Tibial nerve (tissue), 4 donors: ENCODE measurements at regions not wholly inside any gene's neighbourhood (a gene's known extent, or its start where the extent isn't known, plus 50 kb on each side); places are given as distances from the start of the nearest gene placed in this dataset.

ENCODE experiments used
- EP300 ChIP-seq, 2 donors: sonication (generic); formaldehyde crosslinking; IDR thresholded peaks; one replicate each; pipeline ENCODE4 v1.6.1; 2017; ENCODE audit warnings: antibody characterized with exemption in 2 of 2, mild to moderate bottlenecking in 1 of 2
- TF ChIP-seq, protein P1 (sequence below), 5 experiments: fragments of 200-600 bp in 3 of 5; fragments of 450-650 bp in 2 of 5; sonication (generic) in 3 of 5; IDR thresholded peaks; one replicate each; pipeline ENCODE4 v1.5.1; 2016 to 2019; ENCODE audit warnings: antibody characterized with exemption in 5 of 5, mild to moderate bottlenecking in 3 of 5, moderate library complexity in 2 of 5

DNA sequence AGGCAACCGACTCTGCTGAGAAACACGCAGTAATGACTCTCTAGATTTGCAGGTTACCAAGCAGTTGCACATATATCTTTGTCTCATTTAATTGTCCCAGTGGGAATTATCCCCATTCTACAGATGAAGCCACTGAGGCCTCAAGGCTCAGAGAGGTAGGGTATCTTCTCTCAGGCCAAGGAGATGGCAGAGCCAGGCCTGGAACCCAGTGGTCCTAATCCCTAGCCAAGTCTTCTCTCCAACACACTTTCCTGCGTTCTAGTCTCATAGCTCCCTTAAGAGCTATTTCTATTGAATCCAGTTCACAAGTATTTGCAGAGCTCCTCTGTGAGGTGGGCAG is 181.3 kb upstream of the BCOR start:
- TF ChIP-seq EP300 (IDR thresholded peaks at IDR 0.05): no peak
- TF ChIP-seq, protein P1, sequence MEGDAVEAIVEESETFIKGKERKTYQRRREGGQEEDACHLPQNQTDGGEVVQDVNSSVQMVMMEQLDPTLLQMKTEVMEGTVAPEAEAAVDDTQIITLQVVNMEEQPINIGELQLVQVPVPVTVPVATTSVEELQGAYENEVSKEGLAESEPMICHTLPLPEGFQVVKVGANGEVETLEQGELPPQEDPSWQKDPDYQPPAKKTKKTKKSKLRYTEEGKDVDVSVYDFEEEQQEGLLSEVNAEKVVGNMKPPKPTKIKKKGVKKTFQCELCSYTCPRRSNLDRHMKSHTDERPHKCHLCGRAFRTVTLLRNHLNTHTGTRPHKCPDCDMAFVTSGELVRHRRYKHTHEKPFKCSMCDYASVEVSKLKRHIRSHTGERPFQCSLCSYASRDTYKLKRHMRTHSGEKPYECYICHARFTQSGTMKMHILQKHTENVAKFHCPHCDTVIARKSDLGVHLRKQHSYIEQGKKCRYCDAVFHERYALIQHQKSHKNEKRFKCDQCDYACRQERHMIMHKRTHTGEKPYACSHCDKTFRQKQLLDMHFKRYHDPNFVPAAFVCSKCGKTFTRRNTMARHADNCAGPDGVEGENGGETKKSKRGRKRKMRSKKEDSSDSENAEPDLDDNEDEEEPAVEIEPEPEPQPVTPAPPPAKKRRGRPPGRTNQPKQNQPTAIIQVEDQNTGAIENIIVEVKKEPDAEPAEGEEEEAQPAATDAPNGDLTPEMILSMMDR (IDR thresholded peaks at IDR 0.05): no peak
